Prostate gland (tissue), 2 donors: ENCODE measurements at regions not wholly inside any gene's neighbourhood (a gene's known extent, or its start where the extent isn't known, plus 50 kb on each side); places are given as distances from the start of the nearest gene placed in this dataset.

Experiments used
- POLR2A ChIP-seq: fragments of 450-650 bp; IDR thresholded peaks from one replicate; pipeline ENCODE4 v1.6.1; 2016; ENCODE audit warnings: antibody characterized with exemption, mild to moderate bottlenecking
- POLR2AphosphoS5 ChIP-seq: sonication (generic); formaldehyde crosslinking; IDR thresholded peaks from one replicate; pipeline ENCODE4 v1.6.1; 2017; ENCODE audit warnings: antibody characterized with exemption
- TF ChIP-seq, protein P1 (sequence below), 4 experiments: fragments of 200-600 bp in 2 of 4; fragments of 450-650 bp in 2 of 4; sonication (generic) in 2 of 4; IDR thresholded peaks; 1 replicate in 3 of 4; 2 replicates in 1 of 4; pipeline ENCODE4 v1.5.1; 2016 to 2019; ENCODE audit warnings: antibody characterized with exemption in 4 of 4, mild to moderate bottlenecking in 2 of 4, moderate library complexity in 2 of 4

DNA sequence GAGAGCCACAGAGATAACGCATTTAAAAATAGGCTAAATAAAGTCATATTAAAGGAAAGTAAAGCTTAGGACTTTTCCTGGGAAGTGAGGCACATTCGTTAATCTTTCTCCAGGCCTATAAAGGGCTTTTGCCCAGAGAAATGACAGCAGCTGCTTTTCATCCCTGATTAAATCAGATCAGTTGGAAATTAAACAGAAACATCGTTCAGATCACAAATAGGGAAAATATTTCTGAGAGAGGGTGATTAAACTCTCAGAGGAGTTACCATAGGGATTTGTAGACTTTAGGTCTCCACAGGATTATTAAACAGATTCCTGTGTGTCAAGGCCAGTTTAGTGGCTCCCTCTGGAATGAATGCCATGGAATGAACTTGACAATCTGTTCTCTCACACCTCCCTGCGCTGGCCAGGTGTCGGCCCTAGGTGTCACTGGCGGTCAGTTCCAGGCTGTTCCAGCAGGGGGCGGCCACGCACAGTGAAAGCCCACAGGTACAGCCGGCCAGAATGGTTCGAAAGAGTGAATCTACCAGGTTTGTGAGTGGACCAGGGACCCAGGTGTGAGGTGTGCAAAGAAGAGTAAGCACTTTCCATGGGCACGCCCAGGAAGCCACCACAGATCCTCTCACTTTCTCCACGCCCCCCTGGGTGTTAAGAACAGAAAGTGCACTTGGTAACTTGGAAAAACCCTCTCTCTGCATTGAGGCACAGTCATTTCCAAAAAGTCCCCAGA, 253.0 kb upstream of the RASGRP1 start:
- TF ChIP-seq POLR2A, result no peak
- peak; percentile 50 for TF ChIP-seq POLR2AphosphoS5
- TF ChIP-seq, protein P1, sequence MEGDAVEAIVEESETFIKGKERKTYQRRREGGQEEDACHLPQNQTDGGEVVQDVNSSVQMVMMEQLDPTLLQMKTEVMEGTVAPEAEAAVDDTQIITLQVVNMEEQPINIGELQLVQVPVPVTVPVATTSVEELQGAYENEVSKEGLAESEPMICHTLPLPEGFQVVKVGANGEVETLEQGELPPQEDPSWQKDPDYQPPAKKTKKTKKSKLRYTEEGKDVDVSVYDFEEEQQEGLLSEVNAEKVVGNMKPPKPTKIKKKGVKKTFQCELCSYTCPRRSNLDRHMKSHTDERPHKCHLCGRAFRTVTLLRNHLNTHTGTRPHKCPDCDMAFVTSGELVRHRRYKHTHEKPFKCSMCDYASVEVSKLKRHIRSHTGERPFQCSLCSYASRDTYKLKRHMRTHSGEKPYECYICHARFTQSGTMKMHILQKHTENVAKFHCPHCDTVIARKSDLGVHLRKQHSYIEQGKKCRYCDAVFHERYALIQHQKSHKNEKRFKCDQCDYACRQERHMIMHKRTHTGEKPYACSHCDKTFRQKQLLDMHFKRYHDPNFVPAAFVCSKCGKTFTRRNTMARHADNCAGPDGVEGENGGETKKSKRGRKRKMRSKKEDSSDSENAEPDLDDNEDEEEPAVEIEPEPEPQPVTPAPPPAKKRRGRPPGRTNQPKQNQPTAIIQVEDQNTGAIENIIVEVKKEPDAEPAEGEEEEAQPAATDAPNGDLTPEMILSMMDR (IDR thresholded peaks at IDR 0.05), result peak; percentile 97 to 99 (median 98)
